Cardiac fibroblast (primary cell): ENCODE measurements at regions not wholly inside any gene's neighbourhood (a gene's known extent, or its start where the extent isn't known, plus 50 kb on each side); places are given as distances from the start of the nearest gene placed in this dataset.

Experiments used
- DNase-seq, 2 donors: peaks; one replicate each; pipeline versions ENCODE4 v3.0.0 to v3.0.0-alpha.2; 2010; ENCODE audit warnings: low read depth in 2 of 2
- H3K4me3 ChIP-seq, 2 donors: replicated peaks in 1 of 2; 1 replicate in 1 of 2; 2 replicates in 1 of 2; pipeline ENCODE4 v1.5.1; 2011; ENCODE audit warnings: low read depth in 2 of 2, low read length in 2 of 2, mild to moderate bottlenecking in 2 of 2, moderate library complexity in 1 of 2
- CTCF ChIP-seq: IDR thresholded peaks from one replicate; pipeline ENCODE4 v1.5.1; 2011; ENCODE audit warnings: low read depth, mild to moderate bottlenecking, low read length, inconsistent platforms

- no peak for TF ChIP-seq CTCF
- DNase-seq: no peak
Measured at GRCh38 chr18:62629031-62629430, 86.3 kb upstream of the PHLPP1 start.

GRCh38 chr18:62631173-62631572 is 84.2 kb upstream of the PHLPP1 start:
- H3K4me3 ChIP-seq: no peak overlapping the region
- no peak for TF ChIP-seq CTCF
- DNase-seq: no peak

More at GRCh38 chr18:62629031-62629430, 86.3 kb upstream of the PHLPP1 start:
- no peak overlapping the region for H3K4me3 ChIP-seq

GRCh38 chr18:62632788-62633455 is 82.4 kb upstream of the PHLPP1 start:
- TF ChIP-seq CTCF: no peak
- H3K4me3 ChIP-seq: no peak overlapping the region
- DNase-seq: no peak

GRCh38 chr18:62634458-62634857 is 80.9 kb upstream of the PHLPP1 start:
- DNase-seq: peak in 1 of 2 donors; percentile 27
- no peak for TF ChIP-seq CTCF
- no peak overlapping the region for H3K4me3 ChIP-seq

- H3K4me3 ChIP-seq: no peak overlapping the region
- DNase-seq: no peak
- no peak for TF ChIP-seq CTCF
Measured at GRCh38 chr18:62634979-62635630, 80.2 kb upstream of the PHLPP1 start.

GRCh38 chr18:62637403-62637802 is 77.9 kb upstream of the PHLPP1 start:
- TF ChIP-seq CTCF: no peak
- no peak for DNase-seq
- H3K4me3 ChIP-seq: no peak overlapping the region
